ENCODE measurements at regions not wholly inside any gene's neighbourhood (a gene's known extent, or its start where the extent isn't known, plus 50 kb on each side); places are given as distances from the start of the nearest gene placed in this dataset.

DNA sequence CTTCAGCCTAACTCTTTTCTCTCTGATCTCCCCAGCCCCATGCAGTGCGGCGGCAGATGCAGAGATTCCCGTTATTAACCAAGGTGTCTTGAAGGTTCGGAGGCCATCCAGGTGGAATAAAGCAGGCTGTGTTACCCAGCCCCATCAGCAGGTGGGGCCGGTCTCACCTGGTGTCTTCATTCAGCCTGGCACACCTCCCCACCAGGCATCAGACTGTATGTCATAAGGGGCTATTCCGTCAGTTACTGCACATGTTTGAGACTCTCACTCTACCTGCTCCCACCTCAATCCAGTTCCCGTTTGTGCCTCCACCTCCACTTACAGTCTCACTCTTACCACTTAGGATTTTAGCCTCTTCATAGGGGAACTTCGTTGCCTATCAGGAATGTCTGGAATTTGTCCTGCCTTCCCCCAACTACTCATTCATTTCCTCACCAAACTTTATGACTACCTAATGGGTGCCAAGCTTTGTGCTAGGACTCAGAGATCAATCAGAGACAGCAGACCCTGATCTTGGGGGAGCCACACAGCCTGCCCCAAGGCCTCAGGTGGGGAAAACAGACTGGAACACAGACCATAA, 170.2 kb downstream of the PLPP3 start:
- Mint-ChIP-seq H3K4me3 (peak overlapping the region in 1 of 2 donors; percentile 6), H3K9me3 (peaks cover 0 to 3% (median 0%) of the 10 kb centered on the region in 7 donors), H3K27me3 (ENCODE audit: low read depth in 3 of 3) (peaks cover 5 to 9% (median 7%) of the 10 kb centered on the region in 3 donors), H3K36me3 (no peaks in the 10 kb centered on the region), H3K4me1 (no peaks in the 10 kb centered on the region), H3K27ac (no peak overlapping the region)
- Histone ChIP-seq H3K27me3 (ENCODE audit: control insufficient read depth in 2 of 2, insufficient read depth in 2 of 2, low read length in 2 of 2) (no peaks in the 10 kb centered on the region), H3K4me2 (replicated peaks; ENCODE audit: extremely low read depth, low read length, poor library complexity, severe bottlenecking) (no peak overlapping the region), H2AFZ (ENCODE audit: insufficient read depth, low read depth, low read length, poor library complexity, severe bottlenecking) (no peak overlapping the region), H3K4me1 (ENCODE audit: control insufficient read depth in 1 of 2, insufficient read depth in 2 of 2, low read length in 2 of 2) (no peaks in the 10 kb centered on the region), H3K4me3 (replicated peaks in 1 of 3; ENCODE audit: low read depth in 2 of 3, low read length in 3 of 3) (no peak overlapping the region), H3K9ac (ENCODE audit: insufficient read depth, low read length, poor library complexity, severe bottlenecking) (no peak overlapping the region), H3K79me2 (ENCODE audit: insufficient read depth, low read length) (no peaks in the 10 kb centered on the region), H4K20me1 (ENCODE audit: insufficient read depth, low read length) (no peaks in the 10 kb centered on the region), H3K9me3 (replicated peaks in 1 of 2; ENCODE audit: control insufficient read depth in 1 of 2, insufficient read depth in 1 of 2, low read length in 2 of 2) (no peaks in the 10 kb centered on the region), H3K36me3 (replicated peaks in 1 of 2; ENCODE audit: control insufficient read depth in 1 of 2, insufficient read depth in 2 of 2, low read length in 2 of 2) (no peaks in the 10 kb centered on the region), H3K27ac (ENCODE audit: low read depth in 1 of 2, low read length in 2 of 2) (no peak overlapping the region)
- intact Hi-C loops (cut with micrococcal nuclease): loop anchor here in 1 of 2 donors (5.0 kb wide), 1 partner anchor 168 kb away; the partner anchor contains the start of gene PLPP3
- whole genome bisulfite sequencing (ENCODE audit: insufficient coverage): 80% methylated on average over 6 of the region's 8 CpGs
- DNase-seq: no peak
- TF ChIP-seq, protein P1, sequence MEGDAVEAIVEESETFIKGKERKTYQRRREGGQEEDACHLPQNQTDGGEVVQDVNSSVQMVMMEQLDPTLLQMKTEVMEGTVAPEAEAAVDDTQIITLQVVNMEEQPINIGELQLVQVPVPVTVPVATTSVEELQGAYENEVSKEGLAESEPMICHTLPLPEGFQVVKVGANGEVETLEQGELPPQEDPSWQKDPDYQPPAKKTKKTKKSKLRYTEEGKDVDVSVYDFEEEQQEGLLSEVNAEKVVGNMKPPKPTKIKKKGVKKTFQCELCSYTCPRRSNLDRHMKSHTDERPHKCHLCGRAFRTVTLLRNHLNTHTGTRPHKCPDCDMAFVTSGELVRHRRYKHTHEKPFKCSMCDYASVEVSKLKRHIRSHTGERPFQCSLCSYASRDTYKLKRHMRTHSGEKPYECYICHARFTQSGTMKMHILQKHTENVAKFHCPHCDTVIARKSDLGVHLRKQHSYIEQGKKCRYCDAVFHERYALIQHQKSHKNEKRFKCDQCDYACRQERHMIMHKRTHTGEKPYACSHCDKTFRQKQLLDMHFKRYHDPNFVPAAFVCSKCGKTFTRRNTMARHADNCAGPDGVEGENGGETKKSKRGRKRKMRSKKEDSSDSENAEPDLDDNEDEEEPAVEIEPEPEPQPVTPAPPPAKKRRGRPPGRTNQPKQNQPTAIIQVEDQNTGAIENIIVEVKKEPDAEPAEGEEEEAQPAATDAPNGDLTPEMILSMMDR (IDR thresholded peaks at IDR 0.05): peak; percentile 31

DNA sequence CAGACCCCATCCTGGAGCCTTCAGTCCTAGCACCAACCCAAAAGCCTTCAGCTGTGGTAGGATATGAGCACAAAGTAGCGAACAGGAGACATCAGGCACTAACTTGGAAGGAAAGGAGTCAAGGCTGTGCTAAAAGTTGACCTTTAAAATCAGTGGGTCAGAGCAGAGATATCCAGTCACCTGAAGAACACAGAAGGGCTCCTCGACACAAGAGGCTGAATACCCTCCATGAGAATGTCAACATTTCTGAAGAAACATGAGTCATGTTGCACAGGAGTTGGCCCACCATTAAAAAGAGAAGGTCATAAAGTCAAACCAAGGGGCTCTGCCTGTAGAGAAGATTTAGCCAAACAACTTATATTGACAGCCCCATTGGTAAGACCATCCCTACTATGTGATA, 172.5 kb downstream of the PLPP3 start:
- Histone ChIP-seq H3K27me3 (ENCODE audit: control insufficient read depth in 2 of 2, insufficient read depth in 2 of 2, low read length in 2 of 2) (no peaks in the 10 kb centered on the region), H3K9ac (ENCODE audit: insufficient read depth, low read length, poor library complexity, severe bottlenecking) (no peak overlapping the region), H3K9me3 (replicated peaks in 1 of 2; ENCODE audit: control insufficient read depth in 1 of 2, insufficient read depth in 1 of 2, low read length in 2 of 2) (no peaks in the 10 kb centered on the region), H4K20me1 (ENCODE audit: insufficient read depth, low read length) (no peaks in the 10 kb centered on the region), H3K4me2 (replicated peaks; ENCODE audit: extremely low read depth, low read length, poor library complexity, severe bottlenecking) (no peak overlapping the region), H2AFZ (ENCODE audit: insufficient read depth, low read depth, low read length, poor library complexity, severe bottlenecking) (no peak overlapping the region), H3K36me3 (replicated peaks in 1 of 2; ENCODE audit: control insufficient read depth in 1 of 2, insufficient read depth in 2 of 2, low read length in 2 of 2) (no peaks in the 10 kb centered on the region), H3K4me3 (replicated peaks in 1 of 3; ENCODE audit: low read depth in 2 of 3, low read length in 3 of 3) (no peak overlapping the region), H3K27ac (ENCODE audit: low read depth in 1 of 2, low read length in 2 of 2) (no peak overlapping the region), H3K79me2 (ENCODE audit: insufficient read depth, low read length) (no peaks in the 10 kb centered on the region), H3K4me1 (ENCODE audit: control insufficient read depth in 1 of 2, insufficient read depth in 2 of 2, low read length in 2 of 2) (no peaks in the 10 kb centered on the region)
- peaks cover 2 to 5% (median 4%) of the 10 kb centered on the region in 3 donors for H3K27me3 Mint-ChIP-seq (ENCODE audit: low read depth in 3 of 3)
- H3K27ac Mint-ChIP-seq: no peak overlapping the region
- H3K4me1 Mint-ChIP-seq: no peaks in the 10 kb centered on the region
- no peaks in the 10 kb centered on the region for H3K36me3 Mint-ChIP-seq
- intact Hi-C loops (cut with micrococcal nuclease): loop anchor here in 1 of 2 donors (5.0 kb wide), 1 partner anchor 170 kb away; the partner anchor contains the start of gene PLPP3
- H3K9me3 Mint-ChIP-seq: peaks cover 0 to 3% (median 0%) of the 10 kb centered on the region in 7 donors
- no peak overlapping the region for H3K4me3 Mint-ChIP-seq
- WGBS (ENCODE audit: insufficient coverage): 100% methylated on average over 1 of the region's 2 CpGs
- TF ChIP-seq, protein P1 (IDR thresholded peaks at IDR 0.05): no peak
- no peak for DNase-seq

Measured in CD14-positive monocyte (primary cell).